WTC11 (cell line): ENCODE measurements at regions not wholly inside any gene's neighbourhood (a gene's known extent, or its start where the extent isn't known, plus 50 kb on each side); places are given as distances from the start of the nearest gene placed in this dataset.

Experiments used
- CTCF ChIP-seq: fragments of 200-600 bp; IDR thresholded peaks from 2 replicates; pipeline ENCODE4 v1.8.0; 2022; ENCODE audit warnings: antibody characterized with exemption
- NFYB ChIP-seq: sonication (generic); formaldehyde crosslinking; conservative IDR thresholded peaks from 2 replicates; pipeline ENCODE4 v1.8.0; 2022; ENCODE audit warnings: low read depth, missing genetic modification reagents
- RELA ChIP-seq: sonication (generic); formaldehyde crosslinking; IDR thresholded peaks from 2 replicates; pipeline ENCODE4 v1.8.1; 2022; ENCODE audit warnings: missing genetic modification reagents, mild to moderate bottlenecking, borderline replicate concordance
- TF ChIP-seq, protein P1 (sequence below): sonication (generic); formaldehyde crosslinking; IDR thresholded peaks from 2 replicates; pipeline ENCODE4 v1.8.1; 2023; ENCODE audit warnings: mild to moderate bottlenecking, missing genetic modification reagents, moderate library complexity

GRCh38 chr9:34862043-34862442, 96.0 kb upstream of the PHF24 start:
- TF ChIP-seq CTCF (no peak), NFYB (CRISPR knock-in tag) (no peak), RELA (CRISPR knock-in tag) (no peak)
- TF ChIP-seq, protein P1, sequence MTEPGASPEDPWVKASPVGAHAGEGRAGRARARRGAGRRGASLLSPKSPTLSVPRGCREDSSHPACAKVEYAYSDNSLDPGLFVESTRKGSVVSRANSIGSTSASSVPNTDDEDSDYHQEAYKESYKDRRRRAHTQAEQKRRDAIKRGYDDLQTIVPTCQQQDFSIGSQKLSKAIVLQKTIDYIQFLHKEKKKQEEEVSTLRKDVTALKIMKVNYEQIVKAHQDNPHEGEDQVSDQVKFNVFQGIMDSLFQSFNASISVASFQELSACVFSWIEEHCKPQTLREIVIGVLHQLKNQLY (CRISPR knock-in tag): no peak
